ENCODE measurements at regions not wholly inside any gene's neighbourhood (a gene's known extent, or its start where the extent isn't known, plus 50 kb on each side); places are given as distances from the start of the nearest gene placed in this dataset.

DNA sequence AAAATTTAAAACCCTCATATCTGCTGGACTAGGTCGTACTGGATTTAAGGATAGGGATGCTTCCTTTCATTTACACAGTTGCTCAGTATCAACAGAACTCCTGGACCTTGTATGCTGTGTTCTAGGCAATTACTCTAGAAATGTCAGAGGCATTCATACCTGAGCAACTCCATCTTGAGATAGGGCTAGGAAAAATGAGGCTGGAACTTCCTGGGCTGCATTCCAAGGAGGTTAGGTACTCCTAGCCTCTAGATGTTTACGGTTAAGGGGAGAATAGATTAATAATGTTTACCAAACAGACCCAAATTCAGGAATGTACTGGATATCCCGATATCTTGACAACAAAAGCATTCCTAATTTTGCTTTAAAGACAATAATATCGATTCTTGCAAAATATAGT lies 84.7 kb upstream of the NLGN4X start:
- no peak for DNase-seq (ENCODE audit: low read depth)

DNA sequence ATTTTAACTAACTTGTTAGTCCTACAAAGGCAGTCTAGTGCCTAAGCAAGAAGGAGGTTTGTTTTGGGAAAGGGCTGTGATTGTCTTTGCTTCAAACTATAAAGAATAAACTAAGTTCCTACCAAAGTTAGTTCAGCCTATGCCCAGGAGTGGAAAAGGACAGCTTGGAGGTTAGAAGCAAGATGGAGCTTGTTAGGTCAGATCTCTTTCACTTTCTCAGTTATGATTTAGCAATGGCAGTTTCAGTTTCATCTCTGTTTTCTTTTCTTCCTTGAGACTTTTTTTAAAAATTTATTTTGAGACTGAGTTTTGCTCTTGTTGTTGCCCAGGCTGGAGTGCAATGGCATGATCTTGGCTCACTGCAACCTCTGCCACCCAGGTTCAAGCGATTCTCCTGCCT lies 82.9 kb upstream of the NLGN4X start:
- no peak for DNase-seq (ENCODE audit: low read depth)

DNA sequence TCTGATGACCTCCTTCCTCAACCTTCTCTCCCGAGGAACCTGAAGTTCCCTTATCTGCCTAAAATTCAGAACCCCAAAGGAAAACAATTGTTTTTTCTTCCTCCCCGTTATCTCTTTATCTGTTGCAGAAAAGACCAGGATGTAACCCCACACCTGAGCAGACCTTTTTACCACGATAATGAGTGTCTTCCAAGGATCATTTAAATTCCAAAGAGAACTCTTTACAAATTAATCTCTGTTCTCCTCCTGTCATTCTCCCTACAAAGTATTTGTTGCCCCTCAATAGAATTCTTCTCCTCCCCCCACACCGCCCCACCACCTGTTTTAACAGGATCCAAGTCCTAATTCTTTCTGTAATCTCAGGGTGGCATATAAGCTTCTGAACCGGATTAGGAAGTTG lies 78.5 kb upstream of the NLGN4X start:
- DNase-seq (ENCODE audit: low read depth), result no peak

DNA sequence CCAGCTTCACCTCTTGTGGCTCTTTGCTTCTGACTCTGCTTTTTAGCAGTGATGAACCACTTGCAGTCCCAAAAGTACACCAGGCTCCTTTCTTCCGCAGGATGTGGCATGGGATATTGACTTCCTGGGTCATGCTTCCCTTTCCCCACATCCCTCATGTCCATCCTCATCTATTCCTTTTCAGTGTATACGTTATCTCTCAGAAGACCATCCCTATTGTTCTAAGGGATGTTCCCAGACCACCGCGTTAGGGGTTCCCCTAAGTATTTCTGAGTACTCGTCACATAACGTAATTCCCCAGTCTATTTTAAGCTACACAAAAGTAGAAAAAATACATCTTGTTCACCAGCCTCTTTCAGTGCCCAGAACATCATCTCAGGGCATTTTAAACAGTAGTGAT lies 71.1 kb upstream of the NLGN4X start:
- no peak for DNase-seq (ENCODE audit: low read depth)

DNA sequence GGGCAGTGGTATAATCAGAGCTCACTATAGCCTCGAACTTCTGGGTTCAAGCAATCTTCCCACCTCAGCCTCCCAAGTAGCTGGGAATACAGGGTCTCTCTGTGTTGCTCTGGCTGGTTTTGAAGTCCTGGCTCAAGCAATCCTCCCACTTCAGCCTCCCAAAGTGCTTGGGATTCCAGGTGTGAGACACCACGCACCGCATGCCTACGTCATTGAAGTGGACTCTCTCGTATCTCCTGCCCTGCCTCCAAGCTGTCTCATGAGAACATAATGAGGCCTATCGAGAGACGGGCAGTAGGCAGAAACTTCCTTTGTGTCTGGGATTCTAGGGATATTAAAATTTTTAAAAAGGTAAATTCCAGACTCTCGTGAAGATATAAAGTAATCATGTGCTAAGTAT lies 65.0 kb upstream of the NLGN4X start:
- no peak for DNase-seq (ENCODE audit: low read depth)

DNA sequence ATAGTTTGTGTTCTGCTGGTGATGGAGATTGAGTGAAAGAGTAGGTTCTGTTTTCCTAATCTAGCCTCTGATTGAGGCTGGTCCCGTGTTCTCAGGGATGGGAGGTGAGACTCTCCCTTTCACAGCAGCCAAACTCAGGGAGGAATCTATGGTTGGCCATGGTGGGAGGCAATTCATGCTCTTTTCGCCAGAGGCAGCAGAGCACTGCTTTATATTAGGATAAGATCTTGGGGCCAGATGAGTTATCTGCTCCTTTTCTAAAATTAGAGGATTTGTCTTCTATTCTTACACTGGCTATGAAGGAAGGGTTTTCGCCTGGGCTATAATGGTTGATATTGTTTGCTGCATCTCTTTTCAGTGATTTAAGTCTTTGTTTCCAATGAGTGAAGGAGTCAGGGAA lies 63.9 kb upstream of the NLGN4X start:
- DNase-seq (ENCODE audit: low read depth), result no peak

DNA sequence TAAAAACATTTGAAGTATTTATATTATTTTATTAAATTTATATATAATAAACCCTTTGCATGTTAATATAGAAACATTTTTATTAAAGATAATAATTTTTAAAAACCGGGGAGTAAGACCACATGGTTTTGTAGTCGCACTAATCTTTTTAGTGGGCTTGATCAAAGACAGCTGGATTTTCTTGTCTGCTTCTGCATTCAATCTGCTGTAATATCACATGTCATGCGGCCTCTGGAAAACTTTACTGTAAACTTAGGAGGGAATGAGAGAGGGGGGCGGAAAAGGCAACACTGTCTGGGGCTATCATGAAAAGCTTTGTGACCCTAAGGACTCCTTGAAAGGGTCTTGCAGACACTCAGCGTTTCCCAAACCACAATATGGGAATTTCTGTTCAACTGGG lies 62.8 kb upstream of the NLGN4X start:
- DNase-seq (ENCODE audit: low read depth), result no peak

DNA sequence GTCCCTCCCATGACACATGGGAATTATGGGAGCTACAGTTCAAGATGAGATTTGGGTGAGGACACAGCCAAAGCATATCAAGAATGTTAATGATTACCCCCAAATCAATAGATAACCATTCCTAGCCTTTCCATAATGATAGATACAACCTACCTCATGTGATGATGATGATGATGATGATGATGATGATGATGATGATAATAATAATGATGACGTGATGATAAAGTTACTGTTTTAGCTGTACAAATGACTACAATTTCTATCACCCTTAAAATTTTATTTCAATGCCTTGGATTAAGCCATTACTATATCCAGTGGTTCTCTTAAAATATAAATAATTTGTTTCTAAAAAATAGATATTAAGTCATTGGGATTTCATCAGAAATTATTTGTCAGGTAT lies 55.2 kb upstream of the NLGN4X start:
- DNase-seq (ENCODE audit: low read depth), result no peak

DNA sequence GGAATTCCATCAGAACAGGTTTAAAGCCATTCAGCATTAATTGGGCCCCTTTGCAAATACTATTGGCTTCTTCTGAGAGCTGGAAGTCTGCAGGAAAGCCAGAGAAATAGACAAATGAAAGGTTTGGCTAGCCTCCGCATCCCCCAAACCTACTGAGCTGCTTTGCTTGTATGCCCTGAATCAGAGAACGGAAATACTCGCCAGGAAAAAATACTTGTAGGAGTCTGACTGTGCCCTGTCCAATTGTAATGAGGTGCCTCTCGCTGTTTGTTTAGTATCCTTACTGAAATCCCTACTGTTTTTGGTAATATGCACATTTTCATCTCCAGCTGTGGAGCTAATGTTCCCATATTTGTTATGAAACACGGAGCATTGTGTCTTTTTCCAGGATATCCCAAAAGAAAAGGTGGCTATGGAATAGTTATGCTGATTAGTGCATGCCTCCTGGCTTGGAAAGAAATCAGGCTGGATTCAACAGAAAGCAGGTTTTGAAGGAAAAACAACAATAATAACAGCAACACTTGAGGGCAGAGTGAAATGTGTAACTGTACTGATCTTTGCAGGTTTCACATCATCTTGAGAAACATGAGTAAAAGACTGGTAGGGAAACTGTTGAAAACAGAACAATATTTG lies 50.7 kb upstream of the NLGN4X start:
- DNase-seq (ENCODE audit: low read depth), result no peak
